ENCODE measurements at regions not wholly inside any gene's neighbourhood (a gene's known extent, or its start where the extent isn't known, plus 50 kb on each side); places are given as distances from the start of the nearest gene placed in this dataset.

DNA sequence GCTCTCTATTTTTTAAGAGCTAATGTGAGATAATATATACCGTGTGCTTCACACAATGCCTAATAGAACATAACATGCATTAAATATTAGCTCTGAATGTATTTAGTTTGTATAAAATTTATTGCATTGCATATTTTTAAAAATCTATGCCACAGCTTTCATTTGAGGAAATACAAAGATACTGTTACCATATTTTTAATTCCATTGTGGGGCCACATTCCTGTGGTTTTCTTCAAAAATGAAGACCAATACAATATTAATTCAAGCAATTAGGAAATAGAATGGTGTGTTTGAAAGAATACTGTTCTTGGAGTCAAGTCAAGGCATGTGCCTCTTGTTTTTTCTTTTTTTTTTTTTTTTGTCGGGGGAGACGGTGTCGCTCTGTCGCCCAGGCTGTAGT is 95.4 kb upstream of the CADPS start:
- no peak overlapping the region for H3K27ac ChIP-seq (ENCODE audit: low read depth, low read length)
- ATAC-seq (no peak), DNase-seq (ENCODE audit: low read depth, low spot score) (no peak)
- intact Hi-C loops (cut with micrococcal nuclease), result no loop called here
- H3K79me2 ChIP-seq (ENCODE audit: insufficient read depth, low read length), result no peaks in the 10 kb centered on the region
- H3K4me1 ChIP-seq (ENCODE audit: control insufficient read depth in 1 of 2, insufficient read depth in 2 of 2, low read length in 2 of 2), result no peaks in the 10 kb centered on the region
- ChIA-PET CTCF (no interaction called here), RAD21 (ENCODE audit: low non-redundant PET in 1 of 2, low total read pairs in 2 of 2, uncharacterized antibody in 2 of 2, unreplicated experiment in 2 of 2) (no interaction called here), POLR2A (no interaction called here)
- no peaks in the 10 kb centered on the region for H3K9me3 ChIP-seq (ENCODE audit: control insufficient read depth in 1 of 2, insufficient read depth in 1 of 2, low read depth in 1 of 2, low read length in 2 of 2)
- H2AFZ ChIP-seq (ENCODE audit: low read depth, low read length, poor library complexity, severe bottlenecking), result no peak overlapping the region
- no TSS peak for BruUV-seq (replicated peaks)
- no peak overlapping the region for H3K4me3 ChIP-seq (replicated peaks in 1 of 2; ENCODE audit: low read depth in 1 of 2, low read length in 2 of 2)
- H3K9me2 ChIP-seq (ENCODE audit: insufficient read depth), result no peaks in the 10 kb centered on the region
- H3K4me2 ChIP-seq (ENCODE audit: low read length), result no peak overlapping the region
- TF ChIP-seq, protein P1, sequence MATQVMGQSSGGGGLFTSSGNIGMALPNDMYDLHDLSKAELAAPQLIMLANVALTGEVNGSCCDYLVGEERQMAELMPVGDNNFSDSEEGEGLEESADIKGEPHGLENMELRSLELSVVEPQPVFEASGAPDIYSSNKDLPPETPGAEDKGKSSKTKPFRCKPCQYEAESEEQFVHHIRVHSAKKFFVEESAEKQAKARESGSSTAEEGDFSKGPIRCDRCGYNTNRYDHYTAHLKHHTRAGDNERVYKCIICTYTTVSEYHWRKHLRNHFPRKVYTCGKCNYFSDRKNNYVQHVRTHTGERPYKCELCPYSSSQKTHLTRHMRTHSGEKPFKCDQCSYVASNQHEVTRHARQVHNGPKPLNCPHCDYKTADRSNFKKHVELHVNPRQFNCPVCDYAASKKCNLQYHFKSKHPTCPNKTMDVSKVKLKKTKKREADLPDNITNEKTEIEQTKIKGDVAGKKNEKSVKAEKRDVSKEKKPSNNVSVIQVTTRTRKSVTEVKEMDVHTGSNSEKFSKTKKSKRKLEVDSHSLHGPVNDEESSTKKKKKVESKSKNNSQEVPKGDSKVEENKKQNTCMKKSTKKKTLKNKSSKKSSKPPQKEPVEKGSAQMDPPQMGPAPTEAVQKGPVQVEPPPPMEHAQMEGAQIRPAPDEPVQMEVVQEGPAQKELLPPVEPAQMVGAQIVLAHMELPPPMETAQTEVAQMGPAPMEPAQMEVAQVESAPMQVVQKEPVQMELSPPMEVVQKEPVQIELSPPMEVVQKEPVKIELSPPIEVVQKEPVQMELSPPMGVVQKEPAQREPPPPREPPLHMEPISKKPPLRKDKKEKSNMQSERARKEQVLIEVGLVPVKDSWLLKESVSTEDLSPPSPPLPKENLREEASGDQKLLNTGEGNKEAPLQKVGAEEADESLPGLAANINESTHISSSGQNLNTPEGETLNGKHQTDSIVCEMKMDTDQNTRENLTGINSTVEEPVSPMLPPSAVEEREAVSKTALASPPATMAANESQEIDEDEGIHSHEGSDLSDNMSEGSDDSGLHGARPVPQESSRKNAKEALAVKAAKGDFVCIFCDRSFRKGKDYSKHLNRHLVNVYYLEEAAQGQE (IDR thresholded peaks at IDR 0.05; ENCODE audit: low read depth), result no peak
- TF ChIP-seq CBX3 (IDR thresholded peaks at IDR 0.05; ENCODE audit: low read depth) (no peak), RAD21 (IDR thresholded peaks at IDR 0.05; ENCODE audit: low read depth) (no peak), ZNF274 (IDR thresholded peaks at IDR 0.05; ENCODE audit: low read depth, low read length) (no peak), EZH2phosphoT487 (IDR thresholded peaks at IDR 0.05; ENCODE audit: borderline replicate concordance) (no peak)
- TF ChIP-seq, protein P2, sequence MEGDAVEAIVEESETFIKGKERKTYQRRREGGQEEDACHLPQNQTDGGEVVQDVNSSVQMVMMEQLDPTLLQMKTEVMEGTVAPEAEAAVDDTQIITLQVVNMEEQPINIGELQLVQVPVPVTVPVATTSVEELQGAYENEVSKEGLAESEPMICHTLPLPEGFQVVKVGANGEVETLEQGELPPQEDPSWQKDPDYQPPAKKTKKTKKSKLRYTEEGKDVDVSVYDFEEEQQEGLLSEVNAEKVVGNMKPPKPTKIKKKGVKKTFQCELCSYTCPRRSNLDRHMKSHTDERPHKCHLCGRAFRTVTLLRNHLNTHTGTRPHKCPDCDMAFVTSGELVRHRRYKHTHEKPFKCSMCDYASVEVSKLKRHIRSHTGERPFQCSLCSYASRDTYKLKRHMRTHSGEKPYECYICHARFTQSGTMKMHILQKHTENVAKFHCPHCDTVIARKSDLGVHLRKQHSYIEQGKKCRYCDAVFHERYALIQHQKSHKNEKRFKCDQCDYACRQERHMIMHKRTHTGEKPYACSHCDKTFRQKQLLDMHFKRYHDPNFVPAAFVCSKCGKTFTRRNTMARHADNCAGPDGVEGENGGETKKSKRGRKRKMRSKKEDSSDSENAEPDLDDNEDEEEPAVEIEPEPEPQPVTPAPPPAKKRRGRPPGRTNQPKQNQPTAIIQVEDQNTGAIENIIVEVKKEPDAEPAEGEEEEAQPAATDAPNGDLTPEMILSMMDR (IDR thresholded peaks at IDR 0.05 in 2 of 3, conservative IDR thresholded peaks at IDR 0.05 in 1 of 3; ENCODE audit: borderline replicate concordance in 1 of 3, insufficient read depth in 1 of 3, low read depth in 2 of 3, low read length in 2 of 3), result no peak
- TF ChIP-seq, protein P3, sequence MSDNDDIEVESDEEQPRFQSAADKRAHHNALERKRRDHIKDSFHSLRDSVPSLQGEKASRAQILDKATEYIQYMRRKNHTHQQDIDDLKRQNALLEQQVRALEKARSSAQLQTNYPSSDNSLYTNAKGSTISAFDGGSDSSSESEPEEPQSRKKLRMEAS (IDR thresholded peaks at IDR 0.05), result no peak
- TF ChIP-seq, protein P4, sequence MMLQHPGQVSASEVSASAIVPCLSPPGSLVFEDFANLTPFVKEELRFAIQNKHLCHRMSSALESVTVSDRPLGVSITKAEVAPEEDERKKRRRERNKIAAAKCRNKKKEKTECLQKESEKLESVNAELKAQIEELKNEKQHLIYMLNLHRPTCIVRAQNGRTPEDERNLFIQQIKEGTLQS (IDR thresholded peaks at IDR 0.05), result no peak
- no peak overlapping the region for H3K9ac ChIP-seq (ENCODE audit: low read length)
- H4K20me1 ChIP-seq (ENCODE audit: insufficient read depth), result no peaks in the 10 kb centered on the region
- no peaks in the 10 kb centered on the region for H3K27me3 ChIP-seq (ENCODE audit: insufficient read depth, low read length)
- no peaks in the 10 kb centered on the region for H3K36me3 ChIP-seq (ENCODE audit: control insufficient read depth in 1 of 2, insufficient read depth in 2 of 2, low read length in 2 of 2)
